ENCODE measurements at regions not wholly inside any gene's neighbourhood (a gene's known extent, or its start where the extent isn't known, plus 50 kb on each side); places are given as distances from the start of the nearest gene placed in this dataset.
A peak's percentile ranks its signal among the peaks of the same experiment; 100 is the strongest.

DNA sequence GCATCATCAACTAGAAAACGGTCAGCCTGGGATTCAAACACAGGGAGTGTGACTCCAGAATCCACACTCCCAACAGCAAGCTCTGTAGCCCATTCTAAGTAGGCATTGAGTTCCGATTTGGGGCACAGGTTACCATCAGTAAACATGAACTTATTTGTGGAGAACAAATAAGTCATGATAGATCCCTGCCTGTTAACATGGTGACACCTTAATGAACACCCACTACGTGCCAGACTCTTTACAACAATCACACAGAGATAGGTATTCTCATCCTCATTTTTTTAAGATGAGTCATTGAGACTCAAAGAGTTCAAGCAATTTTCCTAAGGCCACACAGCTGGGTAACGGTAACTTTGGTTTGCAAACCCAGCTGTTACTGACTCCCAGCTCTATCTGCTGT, 91.5 kb downstream of the LYZL2 start:
- CTCF ChIA-PET (ENCODE audit: low intra/inter-chr PET ratio), result no interaction called here
- Histone ChIP-seq H3K4me3 (no peak overlapping the region), H3K36me3 (ENCODE audit: control insufficient read depth, insufficient read depth, low read length) (no peaks in the 10 kb centered on the region), H3K9me3 (replicated peaks; ENCODE audit: control insufficient read depth, insufficient read depth, low read depth, low read length) (no peaks in the 10 kb centered on the region), H4K20me1 (replicated peaks; ENCODE audit: control insufficient read depth, insufficient read depth, low read length) (no peaks in the 10 kb centered on the region), H3K4me1 (replicated peaks in 1 of 2; ENCODE audit: control insufficient read depth in 2 of 2, insufficient read depth in 2 of 2, low read length in 2 of 2) (peaks cover 0 to 17% of the 10 kb centered on the region in 2 experiments; a peak in 4 of 5 replicates), H2AFZ (ENCODE audit: low read depth, low read length) (peak overlapping the region; percentile 65; the same call in 1 of the 2 replicates), H3K27me3 (ENCODE audit: control insufficient read depth in 2 of 2, insufficient read depth in 2 of 2, low read length in 2 of 2) (no peaks in the 10 kb centered on the region), H3K9ac (ENCODE audit: insufficient read depth in 1 of 2, low read depth in 2 of 2, low read length in 2 of 2) (no peak overlapping the region), H3K27ac (ENCODE audit: extremely low read depth, low read depth, low read length) (no peak overlapping the region), H3K9me1 (ENCODE audit: control insufficient read depth, insufficient read depth, low read length) (no peaks in the 10 kb centered on the region), H3K79me2 (ENCODE audit: control insufficient read depth, insufficient read depth, low read length) (no peaks in the 10 kb centered on the region), H3K4me2 (ENCODE audit: insufficient read depth, low read length) (no peak overlapping the region)
- in situ Hi-C loops (cut with MboI) (loop anchor here (10.0 kb wide), 1 partner anchor 143 kb away; no protein-coding TSS in a partner anchor), intact Hi-C loops (cut with micrococcal nuclease) (no loop called here)
- FAIRE-seq, result peak; percentile 37
- 0 out of 2 replicates have a peak, but pooled peaks have one; percentile 15 for TF ChIP-seq CBFA2T3 (IDR thresholded peaks at IDR 0.05)
- TF ChIP-seq ZKSCAN1 (IDR thresholded peaks at IDR 0.05; ENCODE audit: low read depth, low read length), result peak; percentile 87
- peak; percentile 58; the same call in 1 of the 2 replicates for TF ChIP-seq FOSL1 (tag; conservative IDR thresholded peaks at IDR 0.05)
- peak; percentile 65 for TF ChIP-seq ATF3 (IDR thresholded peaks at IDR 0.05)
- no peak for TF ChIP-seq ATF3 (CRISPR knock-in tag; conservative IDR thresholded peaks at IDR 0.05)
- TF ChIP-seq MAFG (tag; conservative IDR thresholded peaks at IDR 0.05), result peak; percentile 21; the same call in 1 of the 2 replicates
- TF ChIP-seq BRD9 (IDR thresholded peaks at IDR 0.05; ENCODE audit: low read depth, partially characterized antibody), result no peak
- TF ChIP-seq ETV5 (CRISPR knock-in tag; IDR thresholded peaks at IDR 0.05; ENCODE audit: low read depth), result no peak
- TF ChIP-seq JUND (IDR thresholded peaks at IDR 0.05; ENCODE audit: borderline replicate concordance, low read depth, low read length), result peak; percentile 72; the same call in 1 of the 2 replicates
- TF ChIP-seq JUND (tag; IDR thresholded peaks at IDR 0.05; ENCODE audit: borderline replicate concordance, low read depth, low read length), result peak; percentile 89; the same call in 2 of the 3 replicates
- 0 out of 4 replicates have a peak, but pooled peaks of 1 of the 2 experiments have one; percentile 56 for TF ChIP-seq TEAD1 (CRISPR knock-in tag; IDR thresholded peaks at IDR 0.05)
- no peak for TF ChIP-seq ZNF133 (CRISPR knock-in tag; IDR thresholded peaks at IDR 0.05)
- no peak for TF ChIP-seq HNRNPLL (IDR thresholded peaks at IDR 0.05; ENCODE audit: low read depth, low read length, poor library complexity, severe bottlenecking)
- TF ChIP-seq KLF6 (CRISPR knock-in tag; IDR thresholded peaks at IDR 0.05; ENCODE audit: borderline replicate concordance), result no peak
- TF ChIP-seq C11orf30 (IDR thresholded peaks at IDR 0.05; ENCODE audit: low read depth), result peak; percentile 14; the same call in 1 of the 2 replicates
- TF ChIP-seq, protein P1, sequence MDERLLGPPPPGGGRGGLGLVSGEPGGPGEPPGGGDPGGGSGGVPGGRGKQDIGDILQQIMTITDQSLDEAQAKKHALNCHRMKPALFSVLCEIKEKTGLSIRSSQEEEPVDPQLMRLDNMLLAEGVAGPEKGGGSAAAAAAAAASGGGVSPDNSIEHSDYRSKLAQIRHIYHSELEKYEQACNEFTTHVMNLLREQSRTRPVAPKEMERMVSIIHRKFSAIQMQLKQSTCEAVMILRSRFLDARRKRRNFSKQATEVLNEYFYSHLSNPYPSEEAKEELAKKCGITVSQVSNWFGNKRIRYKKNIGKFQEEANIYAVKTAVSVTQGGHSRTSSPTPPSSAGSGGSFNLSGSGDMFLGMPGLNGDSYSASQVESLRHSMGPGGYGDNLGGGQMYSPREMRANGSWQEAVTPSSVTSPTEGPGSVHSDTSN (CRISPR knock-in tag; IDR thresholded peaks at IDR 0.05; ENCODE audit: low read depth), result no peak
- TF ChIP-seq, protein P1 (tag; conservative IDR thresholded peaks at IDR 0.05; ENCODE audit: low read depth), result 0 out of 2 replicates have a peak, but pooled peaks have one; percentile 21
- 0 out of 2 replicates have a peak, but pooled peaks have one; percentile 13 for TF ChIP-seq SOX6 (IDR thresholded peaks at IDR 0.05)
- peak; percentile 15 for TF ChIP-seq ZFP36 (IDR thresholded peaks at IDR 0.05; ENCODE audit: low read depth, low read length, partially characterized antibody)
- TF ChIP-seq NFE2 (IDR thresholded peaks at IDR 0.05; ENCODE audit: low read depth), result 0 out of 2 replicates have a peak, but pooled peaks have one; percentile 9
- DNase-seq (ENCODE audit: extremely low read depth in 1 of 4, low spot score in 3 of 4), result no peak
- 24% methylated on average over 4 of the region's 4 CpGs for WGBS (ENCODE audit: insufficient coverage, low coverage, missing lambda C conversion rate)
- no peak for ATAC-seq
- POLR2A ChIA-PET, result interaction anchor here (1.2 to 2.6 kb wide), 2 partner anchors 15 to 1041 kb away, joined by 3 to 11 read pairs; no protein-coding TSS in a partner anchor
- no TSS peak for BruUV-seq (replicated peaks)

Data from K562 (cell line).